Caco-2 (cell line): ENCODE measurements at regions not wholly inside any gene's neighbourhood (a gene's known extent, or its start where the extent isn't known, plus 50 kb on each side); places are given as distances from the start of the nearest gene placed in this dataset.

ENCODE experiments used
- BruUV-seq: library from RNA; stranded (reverse); fragments of 400-500 nt; replicated peaks from 2 replicates; lab custom pipeline; 2021; lab: Mats Ljungman, UMichigan
- CTCF ChIA-PET: fragments of 300-600 bp; sonication (Branson Sonifier 250); formaldehyde crosslinking; loops from one replicate; lab custom pipeline; 2022; ENCODE audit warnings: antibody characterized with exemption; lab: Charles Lee
- POLR2A ChIA-PET: fragments of 300-600 bp; sonication (Branson Sonifier 250); formaldehyde crosslinking; loops from one replicate; lab custom pipeline; 2022; ENCODE audit warnings: antibody characterized with exemption; lab: Charles Lee
- DNase-seq, 2 experiments: peaks; one replicate each; pipeline versions ENCODE4 v3.0.0 to v3.0.0-alpha.2; 2020 to 2022
- H3K27me3 ChIP-seq: replicated peaks from 2 replicates; pipeline ENCODE4 v1.6.0; 2011; ENCODE audit warnings: low read length; ENCODE audit not compliant: control insufficient read depth, insufficient read depth
- H3K36me3 ChIP-seq: 2 replicates; pipeline ENCODE4 v1.5.1; 2011; ENCODE audit warnings: low read length; ENCODE audit not compliant: control insufficient read depth, insufficient read depth
- H3K4me1 ChIP-seq: fragments of 250-450 bp; sonication (Bioruptor Pico); 2 replicates; pipeline ENCODE4 v1.5.1; 2020; ENCODE audit warnings: mild to moderate bottlenecking
- H3K4me3 ChIP-seq: 2 replicates; pipeline ENCODE4 v1.5.1; 2011; ENCODE audit warnings: low read depth, mild to moderate bottlenecking, control low read depth, low read length
- H3K9me3 ChIP-seq: fragments of 250-450 bp; sonication (Bioruptor Pico); 2 replicates; pipeline ENCODE4 v1.5.1; 2020; ENCODE audit warnings: mild to moderate bottlenecking, moderate library complexity
- H3K27ac Mint-ChIP-seq: one replicate; pipeline ENCODE4 v1.8.0; 2022; ENCODE audit warnings: mixed read lengths; ENCODE audit not compliant: unreplicated experiment
- H3K27me3 Mint-ChIP-seq: one replicate; pipeline ENCODE4 v1.8.0; 2022; ENCODE audit warnings: mixed read lengths; ENCODE audit not compliant: insufficient read depth, unreplicated experiment
- H3K36me3 Mint-ChIP-seq: one replicate; pipeline ENCODE4 v1.8.0; 2022; ENCODE audit warnings: mild to moderate bottlenecking, mixed read lengths; ENCODE audit not compliant: insufficient read depth, unreplicated experiment
- H3K4me1 Mint-ChIP-seq: one replicate; pipeline ENCODE4 v1.8.0; 2022; ENCODE audit warnings: low read depth, mixed read lengths; ENCODE audit not compliant: unreplicated experiment
- H3K4me3 Mint-ChIP-seq: one replicate; pipeline ENCODE4 v1.8.0; 2022; ENCODE audit warnings: mild to moderate bottlenecking, moderate library complexity, mixed read lengths; ENCODE audit not compliant: unreplicated experiment
- H3K9me3 Mint-ChIP-seq: one replicate; pipeline ENCODE4 v1.8.0; 2022; ENCODE audit warnings: mixed read lengths; ENCODE audit not compliant: unreplicated experiment
- intact Hi-C: fragments of 100-400 bp; cut with micrococcal nuclease; formaldehyde crosslinking; loops from one replicate; pipeline ENCODE4 v1.10.0; 2022; ENCODE audit not compliant: unreplicated experiment
- TF ChIP-seq, protein P1 (sequence below), 2 experiments: fragments of 200-600 bp in 1 of 2; IDR thresholded peaks; 1 replicate in 1 of 2; 2 replicates in 1 of 2; pipeline versions ENCODE4 v1.5.1 to v1.8.0; 2011 to 2022; ENCODE audit warnings: antibody characterized with exemption in 1 of 2, control low read depth in 1 of 2, inconsistent platforms in 1 of 2, low read depth in 1 of 2, low read length in 1 of 2, mild to moderate bottlenecking in 1 of 2, moderate library complexity in 1 of 2; ENCODE audit not compliant: insufficient read depth in 1 of 2, severe bottlenecking in 1 of 2, unreplicated experiment in 1 of 2

DNA sequence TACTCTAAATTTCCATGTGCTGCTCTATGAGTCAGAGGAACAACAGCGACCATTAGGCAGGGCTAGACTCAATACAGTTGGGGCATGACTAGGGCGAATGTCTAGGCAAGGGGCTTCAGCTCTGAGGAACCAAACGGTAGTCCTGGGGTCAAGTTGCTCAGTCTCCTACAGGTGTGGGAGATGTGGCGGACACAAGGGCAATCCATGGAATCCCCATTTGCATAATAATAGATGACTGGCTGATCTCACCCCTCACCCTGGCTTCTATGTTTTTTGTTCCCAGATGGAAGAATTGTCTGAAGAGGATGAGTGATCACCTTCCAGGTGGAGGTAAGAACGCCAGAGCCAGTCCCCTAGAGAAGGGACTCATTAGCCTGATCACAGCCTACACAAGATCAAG lies 1048.2 kb upstream of the MIR17HG start:
- Mint-ChIP-seq H3K4me1 (no peaks in the 10 kb centered on the region), H3K9me3 (no peaks in the 10 kb centered on the region), H3K27ac (no peak overlapping the region), H3K27me3 (no peaks in the 10 kb centered on the region), H3K4me3 (no peak overlapping the region), H3K36me3 (no peaks in the 10 kb centered on the region)
- Histone ChIP-seq H3K4me3 (no peak overlapping the region), H3K4me1 (no peaks in the 10 kb centered on the region), H3K9me3 (no peaks in the 10 kb centered on the region), H3K27me3 (no peaks in the 10 kb centered on the region), H3K36me3 (no peaks in the 10 kb centered on the region)
- POLR2A ChIA-PET, result no interaction called here
- CTCF ChIA-PET, result no interaction called here
- TF ChIP-seq, protein P1, sequence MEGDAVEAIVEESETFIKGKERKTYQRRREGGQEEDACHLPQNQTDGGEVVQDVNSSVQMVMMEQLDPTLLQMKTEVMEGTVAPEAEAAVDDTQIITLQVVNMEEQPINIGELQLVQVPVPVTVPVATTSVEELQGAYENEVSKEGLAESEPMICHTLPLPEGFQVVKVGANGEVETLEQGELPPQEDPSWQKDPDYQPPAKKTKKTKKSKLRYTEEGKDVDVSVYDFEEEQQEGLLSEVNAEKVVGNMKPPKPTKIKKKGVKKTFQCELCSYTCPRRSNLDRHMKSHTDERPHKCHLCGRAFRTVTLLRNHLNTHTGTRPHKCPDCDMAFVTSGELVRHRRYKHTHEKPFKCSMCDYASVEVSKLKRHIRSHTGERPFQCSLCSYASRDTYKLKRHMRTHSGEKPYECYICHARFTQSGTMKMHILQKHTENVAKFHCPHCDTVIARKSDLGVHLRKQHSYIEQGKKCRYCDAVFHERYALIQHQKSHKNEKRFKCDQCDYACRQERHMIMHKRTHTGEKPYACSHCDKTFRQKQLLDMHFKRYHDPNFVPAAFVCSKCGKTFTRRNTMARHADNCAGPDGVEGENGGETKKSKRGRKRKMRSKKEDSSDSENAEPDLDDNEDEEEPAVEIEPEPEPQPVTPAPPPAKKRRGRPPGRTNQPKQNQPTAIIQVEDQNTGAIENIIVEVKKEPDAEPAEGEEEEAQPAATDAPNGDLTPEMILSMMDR (IDR thresholded peaks at IDR 0.05; ENCODE audit: insufficient read depth in 1 of 2, low read depth in 1 of 2, low read length in 1 of 2, severe bottlenecking in 1 of 2, unreplicated experiment in 1 of 2), result no peak
- intact Hi-C loops, result no loop called here
- DNase-seq, result no peak
- BruUV-seq, result no TSS peak

DNA sequence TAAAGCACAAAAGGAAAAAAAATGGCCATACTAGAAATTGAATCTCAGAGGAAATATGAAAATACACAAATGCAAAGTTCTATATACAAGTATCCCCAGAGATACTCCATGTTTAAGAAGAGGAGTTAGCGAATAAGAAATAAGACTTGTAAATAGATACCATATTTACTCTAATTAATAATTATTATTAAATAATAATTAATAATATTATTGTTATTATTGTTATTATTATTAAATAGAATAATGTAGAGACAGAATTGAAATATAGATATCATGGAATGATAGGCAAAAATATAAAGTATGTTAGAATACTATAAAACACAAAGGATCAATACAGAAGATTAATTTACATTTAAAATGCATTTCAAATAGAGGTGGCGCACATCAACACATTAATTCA lies 1047.5 kb upstream of the MIR17HG start:
- intact Hi-C loops, result no loop called here
- H3K9me3 ChIP-seq, result no peaks in the 10 kb centered on the region
- Mint-ChIP-seq H3K4me3 (no peak overlapping the region), H3K27me3 (no peaks in the 10 kb centered on the region), H3K36me3 (no peaks in the 10 kb centered on the region), H3K27ac (no peak overlapping the region), H3K4me1 (no peaks in the 10 kb centered on the region), H3K9me3 (no peaks in the 10 kb centered on the region)
- no peak for DNase-seq
- no peaks in the 10 kb centered on the region for H3K4me1 ChIP-seq
- POLR2A ChIA-PET, result no interaction called here
- H3K4me3 ChIP-seq, result no peak overlapping the region
- CTCF ChIA-PET, result no interaction called here
- TF ChIP-seq, protein P1 (IDR thresholded peaks at IDR 0.05; ENCODE audit: insufficient read depth in 1 of 2, low read depth in 1 of 2, low read length in 1 of 2, severe bottlenecking in 1 of 2, unreplicated experiment in 1 of 2), result no peak
- no peaks in the 10 kb centered on the region for H3K36me3 ChIP-seq
- H3K27me3 ChIP-seq, result no peaks in the 10 kb centered on the region
- BruUV-seq, result no TSS peak

DNA sequence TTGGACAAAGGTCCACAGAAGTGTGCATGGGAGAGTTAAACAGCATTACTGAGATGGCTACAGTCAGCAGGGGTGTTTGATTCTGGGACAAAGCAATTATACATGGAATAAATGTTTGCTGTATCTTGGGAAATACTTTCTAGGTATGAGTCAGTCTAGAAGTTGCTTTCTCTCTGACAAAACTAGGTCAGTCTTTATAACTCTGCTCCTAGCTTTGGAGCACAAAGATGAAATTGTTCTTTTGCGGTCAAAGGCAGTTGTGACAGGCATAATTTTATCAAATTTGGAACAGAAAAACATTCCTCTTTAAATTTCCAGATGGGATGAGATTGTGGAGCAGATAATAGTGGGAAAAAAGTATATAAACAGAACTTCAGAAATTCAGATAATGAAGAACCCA lies 1045.4 kb upstream of the MIR17HG start:
- Histone ChIP-seq H3K4me1 (no peaks in the 10 kb centered on the region), H3K9me3 (no peaks in the 10 kb centered on the region), H3K36me3 (no peaks in the 10 kb centered on the region), H3K27me3 (no peaks in the 10 kb centered on the region), H3K4me3 (no peak overlapping the region)
- H3K27me3 Mint-ChIP-seq, result no peaks in the 10 kb centered on the region
- H3K9me3 Mint-ChIP-seq, result no peaks in the 10 kb centered on the region
- no peaks in the 10 kb centered on the region for H3K36me3 Mint-ChIP-seq
- BruUV-seq, result no TSS peak
- H3K4me3 Mint-ChIP-seq, result no peak overlapping the region
- POLR2A ChIA-PET, result no interaction called here
- intact Hi-C loops, result no loop called here
- TF ChIP-seq, protein P1 (IDR thresholded peaks at IDR 0.05; ENCODE audit: insufficient read depth in 1 of 2, low read depth in 1 of 2, low read length in 1 of 2, severe bottlenecking in 1 of 2, unreplicated experiment in 1 of 2), result no peak
- no peaks in the 10 kb centered on the region for H3K4me1 Mint-ChIP-seq
- DNase-seq, result no peak
- CTCF ChIA-PET, result no interaction called here
- no peak overlapping the region for H3K27ac Mint-ChIP-seq
